RWPE1 (cell line): ENCODE measurements at regions not wholly inside any gene's neighbourhood (a gene's known extent, or its start where the extent isn't known, plus 50 kb on each side); places are given as distances from the start of the nearest gene placed in this dataset.

Experiments used
- CTCF ChIA-PET: fragments of 350-600 bp; sonication (Branson Sonifier 250); formaldehyde crosslinking; extraction: SDS; loops from one replicate; lab custom pipeline; 2021; lab: Yijun Ruan, JAX
- POLR2A ChIA-PET: fragments of 400-600 bp; formaldehyde crosslinking; extraction: SDS; loops from one replicate; lab custom pipeline; 2020; ENCODE audit warnings: antibody characterized with exemption; ENCODE audit not compliant: low non-redundant PET; lab: Yijun Ruan, JAX
- DNase-seq: peaks from one replicate; pipeline ENCODE4 v3.0.0; 2012; ENCODE audit warnings: low spot score
- H3K27ac ChIP-seq: fragments of 450-650 bp; 2 replicates; pipeline ENCODE4 v1.5.1; 2017
- TF ChIP-seq, protein P1 (sequence below): fragments of 450-650 bp; conservative IDR thresholded peaks from 2 replicates; pipeline ENCODE4 v1.5.1; 2017; ENCODE audit warnings: low read depth, mild to moderate bottlenecking

DNA sequence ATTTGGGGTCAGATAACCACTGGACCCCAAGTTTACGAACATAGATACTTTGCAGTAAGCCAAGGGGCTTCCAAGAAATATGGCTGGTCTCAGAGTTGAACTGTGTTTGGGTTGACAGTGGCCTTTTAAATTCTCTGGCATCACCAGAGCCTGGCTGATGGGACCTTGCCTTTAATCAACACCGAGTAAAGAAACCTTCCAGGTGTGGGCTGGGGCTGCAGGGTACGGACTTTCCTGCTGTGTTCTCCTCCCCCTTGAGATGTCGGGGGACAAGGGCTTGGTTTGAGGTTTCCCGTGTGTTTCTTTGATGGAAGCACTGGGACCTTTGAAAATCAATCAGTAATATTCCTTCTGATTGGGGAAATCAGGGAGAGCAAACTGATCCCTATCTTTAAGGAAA is 140.1 kb downstream of the MTX3 start:
- TF ChIP-seq, protein P1, sequence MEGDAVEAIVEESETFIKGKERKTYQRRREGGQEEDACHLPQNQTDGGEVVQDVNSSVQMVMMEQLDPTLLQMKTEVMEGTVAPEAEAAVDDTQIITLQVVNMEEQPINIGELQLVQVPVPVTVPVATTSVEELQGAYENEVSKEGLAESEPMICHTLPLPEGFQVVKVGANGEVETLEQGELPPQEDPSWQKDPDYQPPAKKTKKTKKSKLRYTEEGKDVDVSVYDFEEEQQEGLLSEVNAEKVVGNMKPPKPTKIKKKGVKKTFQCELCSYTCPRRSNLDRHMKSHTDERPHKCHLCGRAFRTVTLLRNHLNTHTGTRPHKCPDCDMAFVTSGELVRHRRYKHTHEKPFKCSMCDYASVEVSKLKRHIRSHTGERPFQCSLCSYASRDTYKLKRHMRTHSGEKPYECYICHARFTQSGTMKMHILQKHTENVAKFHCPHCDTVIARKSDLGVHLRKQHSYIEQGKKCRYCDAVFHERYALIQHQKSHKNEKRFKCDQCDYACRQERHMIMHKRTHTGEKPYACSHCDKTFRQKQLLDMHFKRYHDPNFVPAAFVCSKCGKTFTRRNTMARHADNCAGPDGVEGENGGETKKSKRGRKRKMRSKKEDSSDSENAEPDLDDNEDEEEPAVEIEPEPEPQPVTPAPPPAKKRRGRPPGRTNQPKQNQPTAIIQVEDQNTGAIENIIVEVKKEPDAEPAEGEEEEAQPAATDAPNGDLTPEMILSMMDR: no peak
- POLR2A ChIA-PET: no interaction called here
- no peak overlapping the region for H3K27ac ChIP-seq
- DNase-seq: no peak
- CTCF ChIA-PET: interaction anchor here (0.9 kb wide), 1 partner anchor 10 kb away, joined by 3 read pairs; no protein-coding TSS in a partner anchor

DNA sequence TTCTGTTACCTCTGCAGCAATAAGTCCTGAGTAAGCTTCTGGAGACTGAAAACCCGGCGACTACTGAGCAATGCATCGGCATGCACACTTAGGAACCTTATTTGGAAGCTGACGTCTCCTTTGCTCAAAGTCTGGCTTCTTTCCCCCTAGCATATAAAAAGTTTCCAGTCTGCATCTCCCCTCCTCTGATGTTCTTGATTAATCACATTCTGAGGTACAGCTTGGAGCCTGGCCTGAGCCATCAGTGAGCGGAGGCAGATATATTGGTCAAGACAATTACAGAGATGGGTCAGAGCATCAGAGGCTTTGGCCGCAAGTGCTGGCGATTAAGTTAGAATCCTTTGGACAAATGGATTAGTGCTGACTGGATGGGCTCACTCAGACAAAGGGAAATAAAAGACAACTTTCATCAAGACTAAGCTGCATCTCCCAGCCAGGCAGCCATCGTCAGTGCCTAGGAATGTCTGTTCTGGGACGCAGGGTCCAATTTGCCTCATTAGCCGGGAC is 140.7 kb downstream of the MTX3 start:
- TF ChIP-seq, protein P1: no peak
- POLR2A ChIA-PET: no interaction called here
- no peak for DNase-seq
- H3K27ac ChIP-seq: no peak overlapping the region
- CTCF ChIA-PET: no interaction called here

DNA sequence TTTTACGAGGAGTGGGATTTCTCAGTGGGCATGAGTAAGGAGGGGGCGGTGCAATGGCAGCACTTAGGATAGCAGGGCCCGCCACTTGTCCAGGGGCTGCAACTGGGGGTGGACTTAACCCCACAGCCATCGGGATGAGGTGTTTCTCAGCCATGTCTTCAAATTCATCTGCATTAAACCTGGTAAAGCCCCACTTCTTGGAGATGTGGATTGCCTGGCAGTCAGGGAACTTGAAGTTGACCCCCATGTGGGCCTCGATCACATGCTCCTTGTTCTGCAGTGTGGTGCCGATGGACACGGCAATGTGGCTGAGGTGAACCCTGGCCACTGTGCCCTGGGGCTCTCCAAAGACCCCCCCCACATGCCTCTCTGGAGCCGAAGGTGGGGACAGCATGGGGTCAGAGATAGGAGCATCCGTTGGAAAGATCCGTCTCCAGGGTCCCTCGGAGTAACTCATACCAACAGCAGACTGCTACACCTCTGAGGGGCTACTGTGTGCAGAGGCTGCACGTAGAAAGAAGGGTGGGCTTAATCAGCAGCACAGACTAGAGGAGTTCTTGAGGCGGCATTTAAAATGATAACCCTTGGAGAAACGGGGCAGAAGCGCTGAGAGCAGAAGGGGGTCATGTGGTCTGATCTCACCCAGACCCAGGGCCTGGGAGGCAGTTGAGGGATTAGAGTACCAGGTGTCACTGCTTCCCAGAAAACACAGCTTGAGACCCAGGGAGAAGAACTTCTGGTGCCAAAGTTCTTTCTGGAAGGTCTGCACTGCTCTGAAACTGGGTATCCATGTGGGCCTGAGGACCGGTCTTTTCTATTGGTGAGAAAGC is 141.4 kb downstream of the MTX3 start:
- DNase-seq: no peak

More for the DNA sequence above, 141.4 kb downstream of the MTX3 start:
- H3K27ac ChIP-seq: no peak overlapping the region
- TF ChIP-seq, protein P1: no peak
- ChIA-PET POLR2A (interaction anchor here (0.5 kb wide), 1 partner anchor 172 kb away, joined by 3 read pairs; no protein-coding TSS in a partner anchor), CTCF (interaction anchor here (0.6 to 0.8 kb wide), 3 partner anchors 9 to 291 kb away, joined by 3 read pairs; no protein-coding TSS in a partner anchor)
